ENCODE measurements at regions not wholly inside any gene's neighbourhood (a gene's known extent, or its start where the extent isn't known, plus 50 kb on each side); places are given as distances from the start of the nearest gene placed in this dataset.

DNA sequence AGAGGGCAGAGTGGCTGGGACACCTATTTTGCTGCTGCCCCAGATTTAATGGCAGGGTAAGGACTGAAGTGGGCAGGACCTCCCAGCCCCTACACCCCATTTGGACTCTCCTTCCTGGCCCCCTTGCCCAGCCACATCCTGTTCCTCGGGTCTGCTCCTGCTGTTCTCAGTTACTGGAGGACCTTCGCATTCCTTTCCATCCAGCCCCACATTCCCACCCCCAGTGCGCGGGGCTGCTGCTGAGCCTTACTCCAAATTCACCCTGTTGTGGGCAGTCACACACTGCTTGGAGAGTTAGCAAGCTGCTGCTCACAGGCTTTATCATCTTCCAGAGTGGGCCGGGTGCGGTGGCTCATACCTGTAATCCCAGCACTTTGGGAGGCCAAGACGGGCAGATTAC lies 75.2 kb upstream of the SLC14A2 start:
- peak; percentile 76 for DNase-seq
- no peaks in the 10 kb centered on the region for H3K4me1 ChIP-seq (ENCODE audit: control insufficient read depth, low read depth, low read length)
- no peak overlapping the region for H3K4me2 ChIP-seq (ENCODE audit: low read length)
- H4K5ac ChIP-seq (ENCODE audit: low read length), result no peak overlapping the region
- H3K4me3 ChIP-seq (ENCODE audit: low read length), result no peak overlapping the region
- H4K8ac ChIP-seq (ENCODE audit: low read depth, low read length), result no peak overlapping the region
- H3K79me1 ChIP-seq (ENCODE audit: low read length), result no peaks in the 10 kb centered on the region
- H2BK15ac ChIP-seq (replicated peaks; ENCODE audit: low read depth), result no peak overlapping the region
- H3K18ac ChIP-seq (ENCODE audit: low read length), result no peak overlapping the region
- H3K79me2 ChIP-seq (ENCODE audit: control insufficient read depth, insufficient read depth, low read length), result no peaks in the 10 kb centered on the region
- H2AK5ac ChIP-seq (ENCODE audit: low read length), result no peak overlapping the region
- no peak overlapping the region for H3K9ac ChIP-seq (ENCODE audit: low read length)
- no peak overlapping the region for H3K56ac ChIP-seq (ENCODE audit: low read length)
- H2BK5ac ChIP-seq (ENCODE audit: low read length), result no peak overlapping the region
- no CpG with 5 or more reads among the region's 7 CpGs for WGBS (ENCODE audit: extremely low coverage, insufficient coverage, low lambda C conversion rate)
- no peak overlapping the region for H3K23ac ChIP-seq (ENCODE audit: low read length)
- H3K36me3 ChIP-seq (ENCODE audit: control insufficient read depth, insufficient read depth, low read length), result no peaks in the 10 kb centered on the region
- H3K4ac ChIP-seq (ENCODE audit: low read depth, low read length), result no peak overlapping the region
- H3K27me3 ChIP-seq (ENCODE audit: insufficient read depth, low read length, poor library complexity), result no peaks in the 10 kb centered on the region
- no peak overlapping the region for H2BK120ac ChIP-seq (ENCODE audit: low read depth, low read length)
- no peak overlapping the region for H3K27ac ChIP-seq (ENCODE audit: low read depth, low read length)

DNA sequence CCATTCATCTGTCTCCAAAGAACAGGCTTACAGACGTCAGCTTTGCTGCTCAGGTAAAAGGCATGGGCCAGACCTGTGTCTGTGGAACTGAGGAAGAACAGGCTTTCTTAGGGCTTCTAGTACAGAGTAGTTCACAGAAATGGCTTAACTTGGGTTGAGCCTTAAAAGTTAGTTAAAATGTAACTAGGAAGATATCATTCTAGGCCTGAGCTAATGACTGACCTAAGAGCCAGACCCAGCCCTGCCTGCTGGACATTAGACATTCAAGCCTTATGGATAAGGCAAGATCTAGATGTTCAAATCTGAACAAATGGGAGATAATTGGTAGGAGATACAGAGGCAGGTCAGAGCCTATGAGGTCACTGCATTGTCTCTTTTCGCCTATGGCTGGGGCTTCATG lies 73.9 kb upstream of the SLC14A2 start:
- H4K5ac ChIP-seq (ENCODE audit: low read length), result no peak overlapping the region
- no peak overlapping the region for H2BK15ac ChIP-seq (replicated peaks; ENCODE audit: low read depth)
- H2BK5ac ChIP-seq (ENCODE audit: low read length), result no peak overlapping the region
- no peak overlapping the region for H2AK5ac ChIP-seq (ENCODE audit: low read length)
- WGBS (ENCODE audit: extremely low coverage, insufficient coverage, low lambda C conversion rate), result no CpG with 5 or more reads among the region's 2 CpGs
- no peak overlapping the region for H2BK120ac ChIP-seq (ENCODE audit: low read depth, low read length)
- H3K4ac ChIP-seq (ENCODE audit: low read depth, low read length), result no peak overlapping the region
- H3K27me3 ChIP-seq (ENCODE audit: insufficient read depth, low read length, poor library complexity), result no peaks in the 10 kb centered on the region
- H3K56ac ChIP-seq (ENCODE audit: low read length), result no peak overlapping the region
- no peak overlapping the region for H3K23ac ChIP-seq (ENCODE audit: low read length)
- no peak overlapping the region for H3K27ac ChIP-seq (ENCODE audit: low read depth, low read length)
- H3K9ac ChIP-seq (ENCODE audit: low read length), result no peak overlapping the region
- H3K4me3 ChIP-seq (ENCODE audit: low read length), result no peak overlapping the region
- no peak overlapping the region for H4K8ac ChIP-seq (ENCODE audit: low read depth, low read length)
- no peak for DNase-seq
- no peaks in the 10 kb centered on the region for H3K36me3 ChIP-seq (ENCODE audit: control insufficient read depth, insufficient read depth, low read length)
- no peaks in the 10 kb centered on the region for H3K79me2 ChIP-seq (ENCODE audit: control insufficient read depth, insufficient read depth, low read length)
- H3K4me2 ChIP-seq (ENCODE audit: low read length), result no peak overlapping the region
- H3K79me1 ChIP-seq (ENCODE audit: low read length), result no peaks in the 10 kb centered on the region
- H3K4me1 ChIP-seq (ENCODE audit: control insufficient read depth, low read depth, low read length), result no peaks in the 10 kb centered on the region
- no peak overlapping the region for H3K18ac ChIP-seq (ENCODE audit: low read length)

DNA sequence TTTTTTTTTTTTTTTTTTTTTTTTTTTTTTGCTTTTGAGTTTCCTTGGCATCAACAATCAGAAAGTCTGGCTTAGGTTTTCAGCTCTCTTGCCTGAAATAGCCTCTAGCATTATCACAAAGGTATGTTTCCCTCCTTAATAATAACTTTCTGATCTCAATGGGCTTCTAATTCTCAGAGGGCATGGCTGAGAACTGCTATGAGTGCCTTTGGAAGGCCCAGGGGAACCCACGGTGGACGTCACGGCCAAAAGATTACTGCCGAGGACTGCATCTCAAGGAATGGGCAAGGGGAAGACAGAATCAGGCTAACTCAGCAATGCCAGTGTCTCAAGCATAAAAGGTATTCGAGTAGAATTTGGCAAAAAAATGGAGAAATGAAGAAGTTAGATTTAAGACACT lies 73.2 kb upstream of the SLC14A2 start:
- Histone ChIP-seq H3K27me3 (ENCODE audit: insufficient read depth, low read length, poor library complexity) (no peaks in the 10 kb centered on the region), H4K5ac (ENCODE audit: low read length) (no peak overlapping the region), H3K4me1 (ENCODE audit: control insufficient read depth, low read depth, low read length) (no peaks in the 10 kb centered on the region), H3K4me2 (ENCODE audit: low read length) (no peak overlapping the region), H2AK5ac (ENCODE audit: low read length) (no peak overlapping the region), H3K27ac (ENCODE audit: low read depth, low read length) (no peak overlapping the region), H2BK120ac (ENCODE audit: low read depth, low read length) (no peak overlapping the region), H2BK5ac (ENCODE audit: low read length) (no peak overlapping the region), H3K18ac (ENCODE audit: low read length) (no peak overlapping the region), H3K56ac (ENCODE audit: low read length) (no peak overlapping the region), H3K36me3 (ENCODE audit: control insufficient read depth, insufficient read depth, low read length) (no peaks in the 10 kb centered on the region), H3K79me1 (ENCODE audit: low read length) (no peaks in the 10 kb centered on the region), H3K4me3 (ENCODE audit: low read length) (no peak overlapping the region), H3K79me2 (ENCODE audit: control insufficient read depth, insufficient read depth, low read length) (no peaks in the 10 kb centered on the region), H3K23ac (ENCODE audit: low read length) (no peak overlapping the region), H2BK15ac (replicated peaks; ENCODE audit: low read depth) (no peak overlapping the region), H3K4ac (ENCODE audit: low read depth, low read length) (no peak overlapping the region), H4K8ac (ENCODE audit: low read depth, low read length) (no peak overlapping the region), H3K9ac (ENCODE audit: low read length) (no peak overlapping the region)
- no CpG with 5 or more reads among the region's 5 CpGs for WGBS (ENCODE audit: extremely low coverage, insufficient coverage, low lambda C conversion rate)
- no peak for DNase-seq

DNA sequence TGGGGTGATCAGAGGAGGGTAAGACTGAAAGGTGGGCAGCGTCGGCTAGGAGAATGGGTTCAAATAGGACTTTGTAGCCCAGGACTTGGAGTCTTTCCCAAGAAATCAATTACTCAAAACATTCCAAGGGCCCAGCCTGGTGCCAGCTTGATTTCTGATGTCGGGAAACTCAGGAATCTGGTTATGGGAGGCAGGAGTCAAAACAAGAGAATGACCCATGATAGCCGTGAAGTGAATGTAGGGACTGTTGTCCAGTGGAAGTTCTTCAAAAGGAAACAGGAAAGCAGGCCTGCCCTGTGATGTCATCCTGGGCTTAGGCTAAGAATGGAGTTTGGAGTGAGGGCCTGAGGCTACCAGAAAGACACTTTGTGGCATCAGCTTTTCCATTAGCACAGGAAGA lies 67.4 kb upstream of the SLC14A2 start:
- H3K18ac ChIP-seq (ENCODE audit: low read length), result no peak overlapping the region
- H4K5ac ChIP-seq (ENCODE audit: low read length), result no peak overlapping the region
- no peak overlapping the region for H2BK120ac ChIP-seq (ENCODE audit: low read depth, low read length)
- no peaks in the 10 kb centered on the region for H3K36me3 ChIP-seq (ENCODE audit: control insufficient read depth, insufficient read depth, low read length)
- H3K4me2 ChIP-seq (ENCODE audit: low read length), result no peak overlapping the region
- H3K79me1 ChIP-seq (ENCODE audit: low read length), result no peaks in the 10 kb centered on the region
- H3K4me1 ChIP-seq (ENCODE audit: control insufficient read depth, low read depth, low read length), result no peaks in the 10 kb centered on the region
- no peaks in the 10 kb centered on the region for H3K27me3 ChIP-seq (ENCODE audit: insufficient read depth, low read length, poor library complexity)
- WGBS (ENCODE audit: extremely low coverage, insufficient coverage, low lambda C conversion rate), result no CpG with 5 or more reads among the region's 4 CpGs
- no peak overlapping the region for H4K8ac ChIP-seq (ENCODE audit: low read depth, low read length)
- no peak overlapping the region for H3K4me3 ChIP-seq (ENCODE audit: low read length)
- no peak overlapping the region for H2BK15ac ChIP-seq (replicated peaks; ENCODE audit: low read depth)
- no peak overlapping the region for H3K9ac ChIP-seq (ENCODE audit: low read length)
- H2AK5ac ChIP-seq (ENCODE audit: low read length), result no peak overlapping the region
- no peak overlapping the region for H2BK5ac ChIP-seq (ENCODE audit: low read length)
- H3K79me2 ChIP-seq (ENCODE audit: control insufficient read depth, insufficient read depth, low read length), result no peaks in the 10 kb centered on the region
- H3K23ac ChIP-seq (ENCODE audit: low read length), result no peak overlapping the region
- no peak overlapping the region for H3K4ac ChIP-seq (ENCODE audit: low read depth, low read length)
- no peak overlapping the region for H3K56ac ChIP-seq (ENCODE audit: low read length)
- DNase-seq, result peak; percentile 19
- H3K27ac ChIP-seq (ENCODE audit: low read depth, low read length), result no peak overlapping the region

DNA sequence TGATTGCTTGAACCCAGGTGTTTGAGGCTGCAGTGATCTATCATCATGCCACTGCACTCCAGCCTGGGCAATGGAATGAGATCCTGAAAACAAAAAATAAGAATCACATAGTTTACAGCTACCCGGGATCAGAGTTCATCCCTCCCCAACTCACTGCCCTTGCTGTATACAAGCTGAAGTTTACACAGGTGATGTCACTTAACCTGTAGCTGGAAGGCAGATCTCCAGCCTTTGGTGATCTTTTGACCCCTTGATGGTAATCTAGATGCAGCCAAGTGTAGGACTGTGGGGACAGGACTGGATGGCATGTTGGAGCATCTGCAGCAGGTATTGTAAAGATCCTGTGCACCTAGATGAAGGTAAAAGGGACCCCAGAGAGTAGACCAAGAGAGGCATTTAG lies 66.7 kb upstream of the SLC14A2 start:
- Histone ChIP-seq H3K4me3 (ENCODE audit: low read length) (no peak overlapping the region), H3K27ac (ENCODE audit: low read depth, low read length) (no peak overlapping the region), H2BK120ac (ENCODE audit: low read depth, low read length) (no peak overlapping the region), H3K9ac (ENCODE audit: low read length) (no peak overlapping the region), H3K4me2 (ENCODE audit: low read length) (no peak overlapping the region), H3K56ac (ENCODE audit: low read length) (no peak overlapping the region), H3K4ac (ENCODE audit: low read depth, low read length) (no peak overlapping the region), H4K5ac (ENCODE audit: low read length) (no peak overlapping the region), H3K79me1 (ENCODE audit: low read length) (no peaks in the 10 kb centered on the region), H3K79me2 (ENCODE audit: control insufficient read depth, insufficient read depth, low read length) (no peaks in the 10 kb centered on the region), H2BK5ac (ENCODE audit: low read length) (no peak overlapping the region), H3K4me1 (ENCODE audit: control insufficient read depth, low read depth, low read length) (no peaks in the 10 kb centered on the region), H2AK5ac (ENCODE audit: low read length) (no peak overlapping the region), H3K27me3 (ENCODE audit: insufficient read depth, low read length, poor library complexity) (no peaks in the 10 kb centered on the region), H3K18ac (ENCODE audit: low read length) (no peak overlapping the region), H4K8ac (ENCODE audit: low read depth, low read length) (no peak overlapping the region), H2BK15ac (replicated peaks; ENCODE audit: low read depth) (no peak overlapping the region), H3K23ac (ENCODE audit: low read length) (no peak overlapping the region), H3K36me3 (ENCODE audit: control insufficient read depth, insufficient read depth, low read length) (no peaks in the 10 kb centered on the region)
- no CpG with 5 or more reads among the region's 1 CpG for WGBS (ENCODE audit: extremely low coverage, insufficient coverage, low lambda C conversion rate)
- DNase-seq, result no peak

DNA sequence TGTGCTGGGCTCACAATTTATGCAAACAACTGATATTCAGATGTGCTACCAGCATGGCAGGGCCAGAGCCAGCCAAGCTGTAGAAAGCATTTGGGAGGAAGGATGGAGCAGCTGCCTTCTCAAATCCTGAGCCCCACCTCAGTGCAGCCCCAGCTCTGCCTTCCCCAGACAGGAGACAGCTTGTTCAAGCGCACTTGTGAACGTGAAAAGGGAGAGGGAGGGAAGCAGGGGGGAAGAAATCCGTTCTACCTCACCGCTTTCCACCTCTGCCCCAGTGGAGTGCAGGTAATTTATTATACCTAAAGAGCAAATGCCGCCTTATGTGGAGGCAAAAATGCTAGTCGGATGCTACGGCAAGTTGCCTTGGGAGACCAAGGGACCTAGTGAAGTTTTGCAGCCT lies 66.0 kb upstream of the SLC14A2 start:
- H3K4me1 ChIP-seq (ENCODE audit: control insufficient read depth, low read depth, low read length), result no peaks in the 10 kb centered on the region
- no peak overlapping the region for H3K4me3 ChIP-seq (ENCODE audit: low read length)
- no peak for DNase-seq
- H3K27me3 ChIP-seq (ENCODE audit: insufficient read depth, low read length, poor library complexity), result no peaks in the 10 kb centered on the region
- no peak overlapping the region for H3K4ac ChIP-seq (ENCODE audit: low read depth, low read length)
- H3K79me2 ChIP-seq (ENCODE audit: control insufficient read depth, insufficient read depth, low read length), result no peaks in the 10 kb centered on the region
- H2BK120ac ChIP-seq (ENCODE audit: low read depth, low read length), result no peak overlapping the region
- H2BK15ac ChIP-seq (replicated peaks; ENCODE audit: low read depth), result no peak overlapping the region
- H3K79me1 ChIP-seq (ENCODE audit: low read length), result no peaks in the 10 kb centered on the region
- H3K18ac ChIP-seq (ENCODE audit: low read length), result no peak overlapping the region
- H3K23ac ChIP-seq (ENCODE audit: low read length), result no peak overlapping the region
- no peaks in the 10 kb centered on the region for H3K36me3 ChIP-seq (ENCODE audit: control insufficient read depth, insufficient read depth, low read length)
- WGBS (ENCODE audit: extremely low coverage, insufficient coverage, low lambda C conversion rate), result no CpG with 5 or more reads among the region's 7 CpGs
- no peak overlapping the region for H3K4me2 ChIP-seq (ENCODE audit: low read length)
- no peak overlapping the region for H4K5ac ChIP-seq (ENCODE audit: low read length)
- H4K8ac ChIP-seq (ENCODE audit: low read depth, low read length), result no peak overlapping the region
- no peak overlapping the region for H3K9ac ChIP-seq (ENCODE audit: low read length)
- no peak overlapping the region for H2AK5ac ChIP-seq (ENCODE audit: low read length)
- H3K27ac ChIP-seq (ENCODE audit: low read depth, low read length), result no peak overlapping the region
- H2BK5ac ChIP-seq (ENCODE audit: low read length), result no peak overlapping the region
- no peak overlapping the region for H3K56ac ChIP-seq (ENCODE audit: low read length)
